ENCODE measurements at regions not wholly inside any gene's neighbourhood (a gene's known extent, or its start where the extent isn't known, plus 50 kb on each side); places are given as distances from the start of the nearest gene placed in this dataset.

GRCh38 chr1:184302346-184302745, 84.5 kb upstream of the C1orf21 start:
- intact Hi-C loops (cut with DNase I) = no loop called here
- Histone ChIP-seq H3K27ac (no peak overlapping the region), H3K9ac (ENCODE audit: low read depth in 2 of 2, low read length in 2 of 2) (no peak overlapping the region), H3K4me3 (no peak overlapping the region), H3K9me3 (no peaks in the 10 kb centered on the region), H3K4me1 (no peaks in the 10 kb centered on the region), H3K36me3 (no peaks in the 10 kb centered on the region), H3K27me3 (no peaks in the 10 kb centered on the region)
- no peak for TF ChIP-seq CTCF (IDR thresholded peaks at IDR 0.05)
- DNase-seq = no peak

DNA sequence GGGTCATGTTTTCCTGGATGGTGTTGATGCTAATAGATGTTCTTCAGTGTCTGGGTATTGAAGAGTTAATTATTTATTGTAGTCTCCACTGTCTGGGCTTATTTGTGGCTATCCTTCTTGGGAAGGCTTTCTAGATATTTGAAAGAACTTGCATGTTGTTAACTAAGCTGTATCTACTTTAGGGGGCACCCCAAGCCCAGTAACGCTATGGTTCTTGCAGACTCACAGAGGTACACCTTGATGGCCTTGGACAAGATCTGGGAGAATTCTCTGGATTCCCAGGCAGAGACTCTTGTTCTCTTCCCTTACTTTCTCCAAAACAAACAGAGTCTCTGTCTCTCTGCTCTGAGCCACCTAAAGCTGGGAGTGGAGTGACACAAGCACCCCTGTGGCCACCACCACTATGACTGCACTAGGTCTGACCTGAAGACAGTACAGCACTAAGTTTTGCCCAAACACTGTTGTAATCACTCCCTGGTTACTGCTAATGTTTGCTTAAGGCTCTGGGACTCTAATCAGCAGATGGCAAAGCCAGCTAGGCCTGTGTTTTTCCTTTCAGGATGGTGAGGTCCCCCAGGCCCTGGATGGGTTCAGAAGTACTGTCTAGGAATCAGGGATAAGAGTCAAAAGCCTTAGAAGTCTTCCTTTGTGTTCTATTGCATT, 76.5 kb upstream of the C1orf21 start:
- no peaks in the 10 kb centered on the region for H3K27me3 ChIP-seq
- no peak for TF ChIP-seq CTCF (IDR thresholded peaks at IDR 0.05)
- no peak overlapping the region for H3K27ac ChIP-seq
- no peak overlapping the region for H3K4me3 ChIP-seq
- H3K9ac ChIP-seq (ENCODE audit: low read depth in 2 of 2, low read length in 2 of 2) = no peak overlapping the region
- no peaks in the 10 kb centered on the region for H3K36me3 ChIP-seq
- intact Hi-C loops (cut with DNase I) = no loop called here
- no peak for DNase-seq
- no peaks in the 10 kb centered on the region for H3K9me3 ChIP-seq
- H3K4me1 ChIP-seq = no peaks in the 10 kb centered on the region

DNA sequence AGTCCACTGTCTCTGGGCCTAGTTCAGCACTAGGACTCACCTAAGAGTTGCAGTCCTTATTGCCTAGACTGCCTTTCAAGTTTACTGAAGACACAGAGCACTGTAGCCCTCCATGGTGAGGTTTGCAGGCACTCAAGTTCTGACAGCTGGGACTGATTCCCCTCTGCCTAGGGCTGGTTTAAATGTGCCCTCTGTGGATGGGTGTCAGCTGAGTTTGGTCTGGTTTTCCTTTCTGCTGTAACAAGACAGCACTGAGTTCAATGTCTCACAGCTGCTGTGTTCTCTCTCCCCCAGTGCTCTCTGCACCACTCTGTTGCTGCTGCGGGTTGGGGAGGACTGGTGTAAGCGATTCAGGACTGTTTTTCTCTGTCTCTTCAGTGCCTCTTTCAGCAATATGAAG, 75.2 kb upstream of the C1orf21 start:
- no peak for DNase-seq
- Histone ChIP-seq H3K4me3 (no peak overlapping the region), H3K27me3 (no peaks in the 10 kb centered on the region), H3K9me3 (no peaks in the 10 kb centered on the region), H3K27ac (no peak overlapping the region), H3K9ac (ENCODE audit: low read depth in 2 of 2, low read length in 2 of 2) (no peak overlapping the region), H3K4me1 (no peaks in the 10 kb centered on the region), H3K36me3 (no peaks in the 10 kb centered on the region)
- intact Hi-C loops (cut with DNase I) = no loop called here
- no peak for TF ChIP-seq CTCF (IDR thresholded peaks at IDR 0.05)

DNA sequence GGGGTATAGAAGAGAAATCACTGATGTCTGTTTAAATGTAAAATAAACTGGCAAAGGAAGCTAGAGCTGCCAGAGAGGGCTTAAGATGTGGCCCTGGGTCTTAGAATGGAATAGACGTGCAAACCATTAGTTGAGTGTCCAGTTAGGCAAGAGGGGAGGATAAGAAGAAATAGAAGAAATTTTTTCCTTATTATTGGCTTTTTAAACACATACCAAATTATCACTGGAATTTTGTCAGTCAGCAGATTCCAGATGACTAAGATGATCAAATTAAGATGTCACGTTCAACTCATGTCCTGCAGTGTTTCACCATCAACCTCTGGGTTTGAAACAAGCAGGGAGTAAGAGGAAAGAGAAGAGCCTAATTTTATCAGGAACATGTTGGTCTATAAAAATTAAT, 71.6 kb upstream of the C1orf21 start:
- Histone ChIP-seq H3K27me3 (no peaks in the 10 kb centered on the region), H3K36me3 (no peaks in the 10 kb centered on the region), H3K9me3 (no peaks in the 10 kb centered on the region), H3K4me1 (no peaks in the 10 kb centered on the region), H3K27ac (no peak overlapping the region), H3K4me3 (no peak overlapping the region), H3K9ac (ENCODE audit: low read depth in 2 of 2, low read length in 2 of 2) (no peak overlapping the region)
- intact Hi-C loops (cut with DNase I) = no loop called here
- no peak for TF ChIP-seq CTCF (IDR thresholded peaks at IDR 0.05)
- DNase-seq = no peak

DNA sequence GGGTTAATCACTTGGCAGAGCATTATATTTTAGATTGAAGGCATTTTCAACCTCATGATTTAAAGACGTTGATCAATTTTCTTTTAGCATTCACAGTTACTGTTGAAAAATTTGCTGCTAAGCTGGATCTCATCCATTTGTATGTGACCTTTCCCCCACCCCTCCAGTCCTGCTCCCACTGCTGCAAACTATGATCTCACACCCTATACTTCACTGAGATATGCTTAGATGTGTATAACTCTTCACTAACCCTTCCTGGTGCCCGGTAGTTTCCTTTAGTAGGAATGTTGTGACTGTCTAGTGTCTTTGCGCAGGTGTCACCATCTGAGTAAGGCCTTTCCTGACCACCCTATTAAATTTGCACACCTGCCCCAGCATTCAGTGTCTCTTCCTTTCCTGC, 67.0 kb upstream of the C1orf21 start:
- intact Hi-C loops (cut with DNase I) = no loop called here
- no peaks in the 10 kb centered on the region for H3K4me1 ChIP-seq
- TF ChIP-seq CTCF (IDR thresholded peaks at IDR 0.05) = no peak
- no peak overlapping the region for H3K27ac ChIP-seq
- H3K4me3 ChIP-seq = no peak overlapping the region
- H3K9ac ChIP-seq (ENCODE audit: low read depth in 2 of 2, low read length in 2 of 2) = no peak overlapping the region
- H3K36me3 ChIP-seq = no peaks in the 10 kb centered on the region
- no peak for DNase-seq
- H3K9me3 ChIP-seq = no peaks in the 10 kb centered on the region
- H3K27me3 ChIP-seq = no peaks in the 10 kb centered on the region

Data from colonic mucosa (tissue), 4 donors.